Ovary (tissue), 7 donors: ENCODE measurements at regions not wholly inside any gene's neighbourhood (a gene's known extent, or its start where the extent isn't known, plus 50 kb on each side); places are given as distances from the start of the nearest gene placed in this dataset.

Experiments
- DNase-seq, 5 donors: peaks; one replicate each; pipeline ENCODE4 v3.0.0-alpha.2; 2019 to 2020
- H3K27ac ChIP-seq, 2 donors: fragments of 200-600 bp; one replicate each; pipeline versions ENCODE4 v1.5.1 to v1.8.0; 2019 to 2022
- H3K27me3 ChIP-seq: fragments of 200-600 bp; one replicate; pipeline ENCODE4 v1.8.0; 2022
- H3K36me3 ChIP-seq: fragments of 200-600 bp; sonication (generic); one replicate; pipeline ENCODE4 v1.5.1; 2019
- H3K4me1 ChIP-seq: one replicate; pipeline ENCODE4 v1.8.1; 2013; ENCODE audit warnings: mild to moderate bottlenecking, moderate library complexity; ENCODE audit not compliant: insufficient read depth
- H3K4me3 ChIP-seq: fragments of 200-600 bp; sonication (generic); one replicate; pipeline ENCODE4 v1.5.1; 2017
- H3K9me3 ChIP-seq, 2 donors: fragments of 200-600 bp in 1 of 2; sonication (generic) in 1 of 2; one replicate each; pipeline versions ENCODE4 v1.5.1 to v1.8.1; 2013 to 2019; ENCODE audit warnings: mild to moderate bottlenecking in 1 of 2, moderate library complexity in 1 of 2
- EP300 ChIP-seq: sonication (generic); formaldehyde crosslinking; IDR thresholded peaks from one replicate; pipeline ENCODE4 v1.6.1; 2017; ENCODE audit warnings: antibody characterized with exemption
- POLR2A ChIP-seq: fragments of 450-650 bp; IDR thresholded peaks from one replicate; pipeline ENCODE4 v1.6.1; 2017; ENCODE audit warnings: antibody characterized with exemption, mild to moderate bottlenecking, moderate library complexity
- WGBS, 3 donors: extraction: QIAGEN DNeasy Blood & Tissue Kit in 1 of 3; methylation state at CpG; one replicate each; pipeline versions ENCODE4 v1.1.5 to v1.1.7; 2013 to 2017; 5-methylcytosine and 5-hydroxymethylcytosine counted together
- intact Hi-C, 4 donors: fragments of 100-400 bp; cut with DNase I; formaldehyde crosslinking; loops; one replicate each; pipeline versions ENCODE4 v1.11.0 to v1.15.1; 2022 to 2023
- TF ChIP-seq, protein P1 (sequence below), 3 donors: fragments of 450-650 bp in 2 of 3; fragments of 200-600 bp in 1 of 3; IDR thresholded peaks; one replicate each; pipeline versions ENCODE4 v1.5.1 to v1.8.0; 2016 to 2022; ENCODE audit warnings: antibody characterized with exemption in 3 of 3, mild to moderate bottlenecking in 1 of 3
- donor health status: DM: no; HTN: no; CAD: no; lungs with moderate emphysema.
- donor health status: DM: no; HTN: no; CAD: no.
- donor health status: Bipolar disorder and iron deficiency.
- donor health status: DM: no; HTN: no; CAD: no.
- donor health status: DM: yes; HTN: yes; CAD: no.

DNA sequence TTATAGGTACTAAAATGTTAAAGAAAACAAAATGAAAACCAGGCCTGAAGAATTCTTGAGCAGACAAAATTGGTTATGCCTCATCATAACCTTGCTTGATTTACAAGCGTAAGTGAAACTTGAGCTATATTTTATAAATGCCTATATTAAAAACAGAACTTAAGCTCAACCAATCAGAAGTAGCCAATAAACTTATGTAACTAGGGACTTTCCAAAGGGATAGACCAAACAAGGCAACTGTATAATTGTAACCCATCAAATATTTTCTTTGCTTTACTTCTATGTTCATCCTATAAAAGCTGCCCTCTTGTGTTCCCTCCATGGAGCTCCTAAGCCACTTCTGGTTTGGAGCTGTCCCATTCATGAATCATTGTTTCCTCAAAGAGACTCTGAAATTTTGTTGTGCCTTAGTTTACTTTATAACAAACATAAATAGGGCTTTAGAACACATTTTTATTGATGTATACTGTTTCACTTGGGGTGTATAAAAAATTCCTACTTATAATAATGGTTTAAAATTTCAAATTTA, 101.6 kb upstream of the CARMIL1 start:
- H3K4me1 ChIP-seq = peaks cover 5% of the 10 kb centered on the region

DNA sequence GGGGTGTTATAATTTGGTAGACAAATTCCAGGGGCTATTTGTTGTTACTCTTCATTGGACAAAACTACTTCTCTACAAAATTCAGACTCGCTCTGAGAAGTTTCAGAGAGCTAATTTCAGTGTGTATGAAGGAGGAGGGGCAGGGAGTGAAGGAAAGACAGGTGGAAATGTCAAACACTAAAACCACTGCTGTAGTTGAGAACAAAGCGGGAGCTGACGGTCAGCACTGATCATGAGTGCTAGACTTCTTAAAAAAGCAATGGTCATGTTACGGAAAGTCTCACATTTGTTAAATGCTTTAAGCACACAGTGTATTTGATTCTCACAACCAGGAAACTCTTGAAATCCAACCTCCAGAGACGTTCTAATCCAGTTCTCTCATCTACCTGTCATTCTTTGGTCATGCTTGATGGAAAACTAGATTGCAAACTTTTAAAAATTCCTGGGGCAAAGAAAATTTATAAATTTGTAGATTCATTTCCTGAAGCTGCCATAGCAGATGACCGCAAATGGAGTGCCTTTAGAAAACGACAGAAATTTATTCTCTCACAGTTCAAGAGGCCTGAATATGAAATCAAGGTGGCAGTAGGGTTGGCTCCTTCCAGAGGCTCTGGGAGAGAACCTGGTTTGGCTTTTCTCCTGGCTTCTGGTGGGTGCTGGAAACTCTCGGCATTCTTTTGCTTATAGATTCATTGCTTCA, 100.7 kb upstream of the CARMIL1 start:
- H3K4me3 ChIP-seq = no peak overlapping the region
- peak overlapping the region in 1 of 2 donors; percentile 8 for H3K27ac ChIP-seq
- TF ChIP-seq, protein P1, sequence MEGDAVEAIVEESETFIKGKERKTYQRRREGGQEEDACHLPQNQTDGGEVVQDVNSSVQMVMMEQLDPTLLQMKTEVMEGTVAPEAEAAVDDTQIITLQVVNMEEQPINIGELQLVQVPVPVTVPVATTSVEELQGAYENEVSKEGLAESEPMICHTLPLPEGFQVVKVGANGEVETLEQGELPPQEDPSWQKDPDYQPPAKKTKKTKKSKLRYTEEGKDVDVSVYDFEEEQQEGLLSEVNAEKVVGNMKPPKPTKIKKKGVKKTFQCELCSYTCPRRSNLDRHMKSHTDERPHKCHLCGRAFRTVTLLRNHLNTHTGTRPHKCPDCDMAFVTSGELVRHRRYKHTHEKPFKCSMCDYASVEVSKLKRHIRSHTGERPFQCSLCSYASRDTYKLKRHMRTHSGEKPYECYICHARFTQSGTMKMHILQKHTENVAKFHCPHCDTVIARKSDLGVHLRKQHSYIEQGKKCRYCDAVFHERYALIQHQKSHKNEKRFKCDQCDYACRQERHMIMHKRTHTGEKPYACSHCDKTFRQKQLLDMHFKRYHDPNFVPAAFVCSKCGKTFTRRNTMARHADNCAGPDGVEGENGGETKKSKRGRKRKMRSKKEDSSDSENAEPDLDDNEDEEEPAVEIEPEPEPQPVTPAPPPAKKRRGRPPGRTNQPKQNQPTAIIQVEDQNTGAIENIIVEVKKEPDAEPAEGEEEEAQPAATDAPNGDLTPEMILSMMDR (IDR thresholded peaks at IDR 0.05) = no peak
- no peak for TF ChIP-seq EP300
- TF ChIP-seq POLR2A = no peak
- no peaks in the 10 kb centered on the region for H3K9me3 ChIP-seq
- no peak for DNase-seq
- H3K4me1 ChIP-seq = peaks cover 4% of the 10 kb centered on the region
- H3K27me3 ChIP-seq = no peaks in the 10 kb centered on the region
- 76 to 80% (median 78%) methylated on average over 8 of the region's 8 CpGs for WGBS, 3 donors
- H3K36me3 ChIP-seq = no peaks in the 10 kb centered on the region
- intact Hi-C loops = no loop called here

More for the DNA sequence above, 101.6 kb upstream of the CARMIL1 start:
- intact Hi-C loops = no loop called here
- H3K9me3 ChIP-seq = no peaks in the 10 kb centered on the region
- no peaks in the 10 kb centered on the region for H3K27me3 ChIP-seq
- WGBS, 3 donors = 96 to 100% (median 98%) methylated on average over 1 of the region's 1 CpG
- no peak for DNase-seq
- TF ChIP-seq POLR2A (no peak), EP300 (no peak)
- TF ChIP-seq, protein P1 (IDR thresholded peaks at IDR 0.05) = no peak
- H3K36me3 ChIP-seq = no peaks in the 10 kb centered on the region
- H3K4me3 ChIP-seq = no peak overlapping the region
- H3K27ac ChIP-seq = no peak overlapping the region

DNA sequence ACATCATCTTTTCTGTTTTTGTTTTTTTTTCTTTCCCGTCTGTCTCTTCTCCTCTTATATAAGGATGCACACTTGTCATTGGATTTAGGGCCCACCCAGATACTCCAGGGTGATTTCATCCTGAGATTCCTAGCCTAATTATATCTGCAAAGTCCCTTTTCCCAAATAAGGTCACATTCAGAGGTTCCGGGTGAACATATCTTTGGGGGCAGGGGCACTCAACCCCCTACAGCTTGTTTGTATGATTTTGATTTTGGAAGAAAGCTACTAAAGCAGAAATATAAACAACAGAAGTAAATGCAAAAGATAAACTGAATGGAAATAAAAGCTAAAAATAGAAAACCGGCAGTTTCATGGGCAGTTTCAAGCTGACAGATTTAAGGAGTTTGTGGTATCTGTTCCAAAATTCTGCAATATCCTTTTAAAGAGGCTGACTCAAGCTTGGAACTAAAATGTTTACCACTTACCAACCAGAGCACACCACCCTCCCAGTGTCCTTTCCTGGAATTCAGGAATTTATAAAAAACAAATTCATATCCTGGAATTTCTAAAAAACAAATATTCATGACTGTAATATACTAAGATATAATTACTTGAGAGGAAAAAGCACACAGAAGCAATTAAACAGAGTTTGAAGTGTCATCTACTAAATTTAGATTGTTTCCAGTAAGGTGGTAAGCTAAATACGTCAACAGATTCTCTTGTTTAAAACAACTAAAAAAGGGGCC, 100.0 kb upstream of the CARMIL1 start:
- Histone ChIP-seq H3K4me1 (peaks cover 4% of the 10 kb centered on the region), H3K36me3 (no peaks in the 10 kb centered on the region), H3K9me3 (no peaks in the 10 kb centered on the region), H3K4me3 (no peak overlapping the region), H3K27ac (peak overlapping the region in 1 of 2 donors; percentile 36), H3K27me3 (no peaks in the 10 kb centered on the region)
- DNase-seq = no peak
- intact Hi-C loops = no loop called here
- 3 to 7% (median 4%) methylated on average over 4 of the region's 4 CpGs for WGBS, 3 donors
- no peak for TF ChIP-seq POLR2A
- TF ChIP-seq EP300 = no peak
- TF ChIP-seq, protein P1 (IDR thresholded peaks at IDR 0.05) = no peak

DNA sequence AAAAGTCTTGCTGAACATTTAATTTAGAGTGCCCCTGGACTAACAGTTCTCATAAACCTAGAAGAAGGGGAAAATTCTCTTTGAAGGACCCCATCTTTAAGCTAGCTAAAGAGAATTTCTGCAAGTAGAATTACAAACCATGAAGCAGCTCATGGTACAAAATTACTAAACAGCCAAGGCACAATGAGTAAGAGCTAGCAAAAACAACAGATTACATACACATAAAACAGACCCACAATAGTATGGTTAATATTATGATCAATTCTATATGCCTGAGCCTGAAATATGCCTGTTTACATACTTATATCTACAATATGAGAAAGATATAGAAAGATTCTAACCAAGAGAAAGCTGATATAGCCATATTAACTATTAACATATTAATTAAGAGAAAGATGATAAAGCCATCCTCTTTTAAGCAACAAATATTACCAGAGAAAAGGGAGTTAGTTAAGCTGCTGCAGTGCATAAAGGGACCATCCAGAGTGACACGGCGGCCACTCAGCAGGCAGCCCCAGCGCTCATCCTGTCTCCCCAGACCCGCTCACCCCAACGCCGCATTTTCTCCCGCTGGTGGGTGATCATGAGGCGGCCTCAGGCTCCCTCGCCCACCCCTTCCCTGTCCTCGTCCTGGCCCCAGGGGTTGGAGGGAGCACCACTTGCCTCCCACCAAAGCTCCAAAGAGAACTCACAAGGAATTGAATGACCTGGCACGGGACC, 98.4 kb upstream of the CARMIL1 start:
- H3K27me3 ChIP-seq = no peaks in the 10 kb centered on the region

More for the DNA sequence above, 98.4 kb upstream of the CARMIL1 start:
- WGBS, 3 donors = 88 to 96% (median 89%) methylated on average over 11 of the region's 11 CpGs
- no peaks in the 10 kb centered on the region for H3K9me3 ChIP-seq
- H3K4me3 ChIP-seq = no peak overlapping the region
- intact Hi-C loops = loop anchor here in 1 of 4 donors (10.0 kb wide), 1 partner anchor 56 kb away; no protein-coding TSS in a partner anchor
- H3K36me3 ChIP-seq = no peaks in the 10 kb centered on the region
- H3K27ac ChIP-seq = peak overlapping the region in 1 of 2 donors; percentile 47
- TF ChIP-seq, protein P1 (IDR thresholded peaks at IDR 0.05) = no peak
- no peak for TF ChIP-seq EP300
- no peak for TF ChIP-seq POLR2A
- no peak for DNase-seq
- peaks cover 2% of the 10 kb centered on the region for H3K4me1 ChIP-seq
